Mesenchymal stem cell (in vitro differentiated cells and primary cell): ENCODE measurements at regions not wholly inside any gene's neighbourhood (a gene's known extent, or its start where the extent isn't known, plus 50 kb on each side); places are given as distances from the start of the nearest gene placed in this dataset.

Experiments used
- DNase-seq: peaks from one replicate; pipeline ENCODE4 v3.0.0-alpha.2; 2013
- H2AFZ ChIP-seq: one replicate; pipeline ENCODE4 v1.6.1; 2013; ENCODE audit warnings: low read depth, mild to moderate bottlenecking, control low read depth, inconsistent platforms, low read length, moderate library complexity
- H2AK5ac ChIP-seq: 2 replicates; pipeline ENCODE4 v1.6.1; 2013; ENCODE audit warnings: low read length, moderate library complexity, mild to moderate bottlenecking, inconsistent platforms; ENCODE audit not compliant: severe bottlenecking
- H2BK120ac ChIP-seq: one replicate; pipeline ENCODE4 v1.6.1; 2013; ENCODE audit warnings: low read depth, mild to moderate bottlenecking, inconsistent platforms, low read length, moderate library complexity
- H2BK12ac ChIP-seq, 2 experiments: one replicate each; pipeline ENCODE4 v1.6.1; 2013; ENCODE audit warnings: inconsistent platforms in 2 of 2, low read length in 2 of 2, mild to moderate bottlenecking in 2 of 2, moderate library complexity in 2 of 2, control low read depth in 1 of 2
- H2BK15ac ChIP-seq: one replicate; pipeline ENCODE4 v1.6.1; 2013; ENCODE audit warnings: mild to moderate bottlenecking, low read depth, inconsistent platforms; ENCODE audit not compliant: poor library complexity, severe bottlenecking
- H2BK5ac ChIP-seq: 2 replicates; pipeline ENCODE4 v1.6.1; 2013; ENCODE audit warnings: low read depth, mild to moderate bottlenecking, low read length, control low read depth, inconsistent platforms; ENCODE audit not compliant: poor library complexity, severe bottlenecking
- H3K14ac ChIP-seq, 2 experiments: one replicate each; pipeline ENCODE4 v1.6.1; 2013; ENCODE audit warnings: inconsistent platforms in 2 of 2, low read length in 2 of 2, control low read depth in 1 of 2, mild to moderate bottlenecking in 1 of 2, moderate library complexity in 1 of 2
- H3K18ac ChIP-seq, 2 experiments: one replicate each; pipeline ENCODE4 v1.6.1; 2013; ENCODE audit warnings: inconsistent platforms in 2 of 2, low read length in 2 of 2, control low read depth in 1 of 2, low read depth in 1 of 2, mild to moderate bottlenecking in 1 of 2
- H3K23ac ChIP-seq, 2 experiments: one replicate each; pipeline ENCODE4 v1.6.1; 2013; ENCODE audit warnings: inconsistent platforms in 2 of 2, low read length in 2 of 2, mild to moderate bottlenecking in 2 of 2, moderate library complexity in 2 of 2, control low read depth in 1 of 2
- H3K27ac ChIP-seq: 2 replicates; pipeline ENCODE4 v1.5.1; 2013; ENCODE audit warnings: mild to moderate bottlenecking, moderate library complexity, low read length, control low read depth, inconsistent platforms; ENCODE audit not compliant: poor library complexity, severe bottlenecking
- H3K27me3 ChIP-seq, 2 experiments: 2 replicates each; pipeline versions ENCODE4 v1.6.1 to v1.7.0; 2013; ENCODE audit warnings: low read length in 2 of 2, mild to moderate bottlenecking in 2 of 2, moderate library complexity in 2 of 2, control low read depth in 1 of 2, inconsistent platforms in 1 of 2; ENCODE audit not compliant: control insufficient read depth in 1 of 2, insufficient read depth in 1 of 2
- H3K36me3 ChIP-seq, 2 experiments: 2 replicates each; pipeline versions ENCODE4 v1.6.1 to v1.7.0; 2013; ENCODE audit warnings: low read length in 2 of 2, control low read depth in 1 of 2, inconsistent platforms in 1 of 2, low read depth in 1 of 2, mild to moderate bottlenecking in 1 of 2; ENCODE audit not compliant: insufficient read depth in 2 of 2, control insufficient read depth in 1 of 2
- H3K4ac ChIP-seq, 2 experiments: one replicate each; pipeline ENCODE4 v1.6.1; 2013; ENCODE audit warnings: inconsistent platforms in 2 of 2, low read length in 2 of 2, mild to moderate bottlenecking in 2 of 2, moderate library complexity in 2 of 2, control low read depth in 1 of 2, low read depth in 1 of 2
- H3K4me1 ChIP-seq: 2 replicates; pipeline ENCODE4 v1.6.1; 2013; ENCODE audit warnings: low read depth, low read length, control low read depth; ENCODE audit not compliant: control insufficient read depth, insufficient read depth
- H3K4me2 ChIP-seq: 2 replicates; pipeline ENCODE4 v1.6.1; 2013; ENCODE audit warnings: low read length, mild to moderate bottlenecking, inconsistent platforms; ENCODE audit not compliant: poor library complexity, severe bottlenecking
- H3K4me3 ChIP-seq, 2 experiments: 2 replicates each; pipeline versions ENCODE4 v1.5.1 to v1.7.0; 2013; ENCODE audit warnings: low read length in 2 of 2, mild to moderate bottlenecking in 2 of 2, control low read depth in 1 of 2, low read depth in 1 of 2; ENCODE audit not compliant: insufficient read depth in 1 of 2
- H3K79me1 ChIP-seq: replicated peaks from 2 replicates; pipeline ENCODE4 v1.6.1; 2013; ENCODE audit warnings: mild to moderate bottlenecking, control low read depth, low read length, inconsistent platforms; ENCODE audit not compliant: poor library complexity, severe bottlenecking
- H3K9ac ChIP-seq: 2 replicates; pipeline ENCODE4 v1.7.0; 2013; ENCODE audit warnings: mild to moderate bottlenecking, low read length, moderate library complexity
- H3K9me3 ChIP-seq: 2 replicates; pipeline ENCODE4 v1.7.0; 2013; ENCODE audit warnings: mild to moderate bottlenecking, low read length; ENCODE audit not compliant: control insufficient read depth
- H4K8ac ChIP-seq: one replicate; pipeline ENCODE4 v1.6.1; 2013; ENCODE audit warnings: inconsistent platforms, mild to moderate bottlenecking, low read length, moderate library complexity
- H4K91ac ChIP-seq: one replicate; pipeline ENCODE4 v1.6.1; 2013; ENCODE audit warnings: mild to moderate bottlenecking, low read length, inconsistent platforms
- WGBS: methylation state at CpG from one replicate; pipeline ENCODE4 v1.1.7; 2013; ENCODE audit warnings: mixed read lengths; 5-methylcytosine and 5-hydroxymethylcytosine counted together

DNA sequence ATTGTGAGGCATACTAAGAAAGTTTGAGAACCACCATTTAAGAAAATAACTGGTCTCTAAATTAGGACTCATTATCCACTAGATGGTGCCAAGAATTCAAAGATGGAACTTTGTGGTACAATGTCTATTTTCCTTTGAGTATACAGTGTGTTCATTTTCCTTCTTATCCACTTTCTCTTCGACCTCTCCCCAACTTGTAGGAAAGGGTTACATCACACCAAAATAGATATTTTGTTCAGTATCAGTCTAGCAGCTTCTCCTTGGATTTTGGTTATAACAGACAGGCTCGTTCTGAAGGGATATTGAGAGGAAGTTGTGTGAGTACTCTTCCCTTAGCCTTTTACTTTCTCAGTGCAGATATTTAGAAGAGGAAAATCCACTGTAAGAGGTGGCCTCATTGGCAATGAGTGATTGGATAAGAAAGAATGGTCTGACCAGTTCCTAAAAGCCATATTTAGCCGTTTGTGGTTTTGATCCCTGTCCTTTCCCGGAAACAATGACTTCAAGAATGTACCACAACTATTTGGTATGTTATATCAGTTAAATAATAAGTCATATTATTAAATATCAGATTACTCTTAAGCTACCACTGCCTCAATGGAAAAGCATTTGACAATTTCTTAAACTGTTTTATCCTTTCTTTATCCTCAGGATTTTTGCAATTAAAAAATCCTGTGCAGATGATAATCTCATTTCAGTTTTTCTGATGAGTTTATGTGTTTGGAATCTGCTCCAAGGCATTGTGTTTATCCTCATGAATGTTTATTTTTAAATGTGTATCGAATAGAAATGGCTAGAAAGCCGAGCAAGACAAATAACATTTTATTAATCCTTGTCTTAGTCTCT lies 69.0 kb upstream of the GRAMD2B start:
- H2AK5ac ChIP-seq: no peak overlapping the region
- no peaks in the 10 kb centered on the region for H3K27me3 ChIP-seq
- no peak overlapping the region for H2BK15ac ChIP-seq
- H4K91ac ChIP-seq: no peak overlapping the region
- no peak overlapping the region for H2BK120ac ChIP-seq
- no peak overlapping the region for H3K14ac ChIP-seq
- H3K79me1 ChIP-seq: no peaks in the 10 kb centered on the region
- no peak overlapping the region for H4K8ac ChIP-seq
- H3K4me3 ChIP-seq: peak overlapping the region in 1 of 2 experiments; percentile 64
- peaks cover 11% of the 10 kb centered on the region for H3K4me1 ChIP-seq
- H3K9ac ChIP-seq: peak overlapping the region; percentile 93
- no peak overlapping the region for H3K4ac ChIP-seq
- DNase-seq: peak; percentile 96
- H3K23ac ChIP-seq: no peak overlapping the region
- H3K9me3 ChIP-seq: no peaks in the 10 kb centered on the region
- no peak overlapping the region for H3K4me2 ChIP-seq
- no peaks in the 10 kb centered on the region for H3K36me3 ChIP-seq
- H3K27ac ChIP-seq: peak overlapping the region; percentile 90
- 0% methylated on average over 1 of the region's 6 CpGs for WGBS
- H2AFZ ChIP-seq: no peak overlapping the region
- no peak overlapping the region for H2BK5ac ChIP-seq
- H3K18ac ChIP-seq: no peak overlapping the region
- no peak overlapping the region for H2BK12ac ChIP-seq

DNA sequence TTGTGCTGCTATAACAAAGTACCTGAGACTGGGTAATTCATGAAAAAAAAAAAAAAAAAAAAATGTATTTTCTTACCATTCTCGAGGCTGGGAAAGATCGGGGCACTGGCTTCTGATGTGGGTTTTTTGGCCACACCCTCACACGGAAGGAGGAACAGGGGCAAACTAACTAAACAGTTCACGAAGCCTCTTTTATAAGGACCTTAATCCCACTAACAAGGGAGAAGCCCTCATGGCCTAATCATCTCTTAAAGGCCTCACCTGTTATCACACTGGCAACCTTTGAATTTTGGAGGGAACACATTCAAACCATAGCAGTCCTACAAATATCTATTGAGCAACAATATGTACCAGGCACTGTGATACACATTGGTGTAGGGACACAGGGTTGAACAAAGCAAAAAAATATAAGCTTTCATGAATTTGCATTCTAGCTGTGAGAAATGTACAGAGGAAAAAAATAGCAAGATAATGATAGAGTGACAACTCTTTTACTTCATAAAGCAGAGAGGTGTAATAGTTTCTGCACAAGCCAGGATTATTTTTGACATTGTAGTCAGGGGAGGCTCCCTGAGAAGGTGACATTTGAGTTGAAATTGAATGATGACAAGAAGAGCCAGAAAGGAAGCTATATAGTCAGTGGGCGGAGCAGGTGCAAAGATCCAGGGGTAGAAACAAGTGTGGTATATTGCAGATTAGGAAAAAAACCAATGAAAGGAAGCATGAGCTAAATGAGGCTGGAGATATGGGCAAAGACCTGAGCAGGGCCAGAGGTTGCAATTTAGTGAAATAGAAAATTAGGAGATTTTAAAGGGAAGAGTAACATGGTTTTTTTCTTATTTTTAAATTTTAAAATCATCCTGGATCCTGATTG lies 68.1 kb upstream of the GRAMD2B start:
- H3K4me1 ChIP-seq: peaks cover 11% of the 10 kb centered on the region
- peak overlapping the region; percentile 68 for H3K27ac ChIP-seq
- peak overlapping the region; percentile 66 to 72 for H3K18ac ChIP-seq
- peak overlapping the region; percentile 96 for H2AK5ac ChIP-seq
- no peak overlapping the region for H4K91ac ChIP-seq
- H3K27me3 ChIP-seq: no peaks in the 10 kb centered on the region
- no peaks in the 10 kb centered on the region for H3K9me3 ChIP-seq
- H4K8ac ChIP-seq: no peak overlapping the region
- H3K23ac ChIP-seq: no peak overlapping the region
- H3K4me3 ChIP-seq: no peak overlapping the region
- peak overlapping the region; percentile 93 for H3K9ac ChIP-seq
- peak overlapping the region in 1 of 2 experiments; percentile 52 for H2BK12ac ChIP-seq
- H3K79me1 ChIP-seq: no peaks in the 10 kb centered on the region
- no peak overlapping the region for H3K14ac ChIP-seq
- H2BK120ac ChIP-seq: peak overlapping the region; percentile 78
- H2BK5ac ChIP-seq: peak overlapping the region; percentile 67
- H2BK15ac ChIP-seq: no peak overlapping the region
- no peak for DNase-seq
- peak overlapping the region in 1 of 2 experiments; percentile 94 for H3K4ac ChIP-seq
- no peak overlapping the region for H3K4me2 ChIP-seq
- H3K36me3 ChIP-seq: no peaks in the 10 kb centered on the region
- no peak overlapping the region for H2AFZ ChIP-seq
- 26% methylated on average over 5 of the region's 5 CpGs for WGBS

DNA sequence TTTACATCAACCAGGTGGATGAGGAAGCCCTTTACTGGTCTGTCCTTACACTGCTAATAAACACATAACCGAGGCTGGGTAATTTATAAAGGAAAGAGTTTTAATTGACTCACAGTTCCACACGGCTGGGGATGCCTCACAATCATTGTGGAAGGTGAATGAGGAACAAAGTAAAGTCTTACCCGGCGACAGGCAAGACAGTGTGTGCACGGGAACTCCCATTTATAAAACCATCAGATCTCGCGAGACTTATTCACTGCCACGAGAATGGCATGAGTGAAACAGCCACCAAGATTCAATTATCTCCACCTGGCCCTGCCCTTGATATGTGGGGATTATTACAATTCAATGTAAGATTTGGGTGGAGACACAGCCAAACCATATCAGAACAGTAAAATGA lies 67.3 kb upstream of the GRAMD2B start:
- peak overlapping the region; percentile 2 for H4K8ac ChIP-seq
- no peaks in the 10 kb centered on the region for H3K27me3 ChIP-seq
- DNase-seq: no peak
- no peaks in the 10 kb centered on the region for H3K36me3 ChIP-seq
- H3K4me3 ChIP-seq: no peak overlapping the region
- peak overlapping the region; percentile 20 to 84 for H2BK12ac ChIP-seq
- no peaks in the 10 kb centered on the region for H3K9me3 ChIP-seq
- H2AFZ ChIP-seq: no peak overlapping the region
- no peak overlapping the region for H3K23ac ChIP-seq
- H2BK5ac ChIP-seq: no peak overlapping the region
- H3K4me1 ChIP-seq: peaks cover 11% of the 10 kb centered on the region
- H3K4ac ChIP-seq: peak overlapping the region in 1 of 2 experiments; percentile 91
- no peak overlapping the region for H2BK15ac ChIP-seq
- no peak overlapping the region for H2BK120ac ChIP-seq
- no peak overlapping the region for H4K91ac ChIP-seq
- H3K79me1 ChIP-seq: no peaks in the 10 kb centered on the region
- H2AK5ac ChIP-seq: peak overlapping the region; percentile 93
- H3K9ac ChIP-seq: no peak overlapping the region
- WGBS: 94% methylated on average over 8 of the region's 8 CpGs
- H3K18ac ChIP-seq: peak overlapping the region in 1 of 2 experiments; percentile 85
- no peak overlapping the region for H3K4me2 ChIP-seq
- peak overlapping the region in 1 of 2 experiments; percentile 41 for H3K14ac ChIP-seq
- no peak overlapping the region for H3K27ac ChIP-seq
